OCI-LY3 (cell line): ENCODE measurements at regions not wholly inside any gene's neighbourhood (a gene's known extent, or its start where the extent isn't known, plus 50 kb on each side); places are given as distances from the start of the nearest gene placed in this dataset.

ENCODE experiments used
- H2AFZ ChIP-seq: fragments of 200-600, 300-600 bp; shearing (Covaris generic); 2 replicates; pipeline ENCODE4 v1.6.0; 2014; ENCODE audit warnings: antibody characterized with exemption, low read depth, low read length
- H3K27ac ChIP-seq: fragments of 200-600, 300-600 bp; sonication (generic); 2 replicates; pipeline ENCODE4 v1.5.1; 2014; ENCODE audit warnings: mild to moderate bottlenecking, low read length, moderate library complexity, mixed read lengths
- H3K27me3 ChIP-seq: fragments of 200-600, 300-600 bp; sonication (generic); 2 replicates; pipeline ENCODE4 v1.6.1; 2014; ENCODE audit warnings: low read depth, low read length, mixed read lengths
- H3K36me3 ChIP-seq: fragments of 200-600, 300-600 bp; sonication (generic); replicated peaks from 2 replicates; pipeline ENCODE3; 2014; ENCODE audit warnings: low read depth, low read length, mixed read lengths
- H3K4me1 ChIP-seq: fragments of 300-600, 200-600 bp; sonication (generic); 2 replicates; pipeline ENCODE4 v1.6.1; 2014; ENCODE audit warnings: low read length, mixed read lengths
- H3K4me2 ChIP-seq: fragments of 200-600, 300-600 bp; sonication (generic); 2 replicates; pipeline ENCODE4 v1.6.1; 2014; ENCODE audit warnings: low read length, mixed read lengths
- H3K4me3 ChIP-seq: fragments of 300-600, 200-600 bp; sonication (generic); 2 replicates; pipeline ENCODE4 v1.5.1; 2014; ENCODE audit warnings: antibody characterized with exemption, mild to moderate bottlenecking, low read length, moderate library complexity
- H3K79me2 ChIP-seq: fragments of 300-600, 200-600 bp; shearing (Covaris generic); 2 replicates; pipeline ENCODE4 v1.6.1; 2014; ENCODE audit warnings: mild to moderate bottlenecking, low read length, mixed read lengths
- H3K9ac ChIP-seq: fragments of 300-600, 200-600 bp; shearing (Covaris generic); 2 replicates; pipeline ENCODE4 v1.6.0; 2014; ENCODE audit warnings: mild to moderate bottlenecking, low read length, moderate library complexity
- H3K9me3 ChIP-seq: fragments of 200-600, 300-600 bp; shearing (Covaris generic); 2 replicates; pipeline ENCODE4 v1.6.1; 2014; ENCODE audit warnings: low read length, mixed read lengths; ENCODE audit not compliant: insufficient read depth
- H4K20me1 ChIP-seq: fragments of 200-600, 300-600 bp; sonication (generic); 2 replicates; pipeline ENCODE4 v1.6.1; 2016; ENCODE audit warnings: low read length, mixed read lengths; ENCODE audit not compliant: insufficient read depth
- EZH2phosphoT487 ChIP-seq: fragments of 200-600 bp; shearing (Covaris generic); IDR thresholded peaks from 2 replicates; pipeline ENCODE4 v1.6.1; 2018; ENCODE audit warnings: antibody characterized with exemption, mixed run types, low read depth
- TF ChIP-seq, protein P1 (sequence below): fragments of 200-600, 300-600 bp; sonication (generic); IDR thresholded peaks from 2 replicates; pipeline ENCODE4 v1.5.1; 2014; ENCODE audit warnings: antibody characterized with exemption, low read length, low read depth

GRCh38 chr2:171238946-171239345 is 78.3 kb upstream of the TLK1 start:
- Histone ChIP-seq H4K20me1 (no peaks in the 10 kb centered on the region), H3K4me1 (no peaks in the 10 kb centered on the region), H3K9ac (no peak overlapping the region), H3K79me2 (no peaks in the 10 kb centered on the region), H3K4me2 (no peak overlapping the region), H3K36me3 (no peaks in the 10 kb centered on the region), H3K4me3 (no peak overlapping the region), H3K27me3 (no peaks in the 10 kb centered on the region), H3K9me3 (0 out of 2 replicates have a peak, but pooled peaks cover 1% of the 10 kb centered on the region), H3K27ac (no peak overlapping the region), H2AFZ (no peak overlapping the region)
- TF ChIP-seq, protein P1, sequence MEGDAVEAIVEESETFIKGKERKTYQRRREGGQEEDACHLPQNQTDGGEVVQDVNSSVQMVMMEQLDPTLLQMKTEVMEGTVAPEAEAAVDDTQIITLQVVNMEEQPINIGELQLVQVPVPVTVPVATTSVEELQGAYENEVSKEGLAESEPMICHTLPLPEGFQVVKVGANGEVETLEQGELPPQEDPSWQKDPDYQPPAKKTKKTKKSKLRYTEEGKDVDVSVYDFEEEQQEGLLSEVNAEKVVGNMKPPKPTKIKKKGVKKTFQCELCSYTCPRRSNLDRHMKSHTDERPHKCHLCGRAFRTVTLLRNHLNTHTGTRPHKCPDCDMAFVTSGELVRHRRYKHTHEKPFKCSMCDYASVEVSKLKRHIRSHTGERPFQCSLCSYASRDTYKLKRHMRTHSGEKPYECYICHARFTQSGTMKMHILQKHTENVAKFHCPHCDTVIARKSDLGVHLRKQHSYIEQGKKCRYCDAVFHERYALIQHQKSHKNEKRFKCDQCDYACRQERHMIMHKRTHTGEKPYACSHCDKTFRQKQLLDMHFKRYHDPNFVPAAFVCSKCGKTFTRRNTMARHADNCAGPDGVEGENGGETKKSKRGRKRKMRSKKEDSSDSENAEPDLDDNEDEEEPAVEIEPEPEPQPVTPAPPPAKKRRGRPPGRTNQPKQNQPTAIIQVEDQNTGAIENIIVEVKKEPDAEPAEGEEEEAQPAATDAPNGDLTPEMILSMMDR: no peak
- TF ChIP-seq EZH2phosphoT487: no peak

DNA sequence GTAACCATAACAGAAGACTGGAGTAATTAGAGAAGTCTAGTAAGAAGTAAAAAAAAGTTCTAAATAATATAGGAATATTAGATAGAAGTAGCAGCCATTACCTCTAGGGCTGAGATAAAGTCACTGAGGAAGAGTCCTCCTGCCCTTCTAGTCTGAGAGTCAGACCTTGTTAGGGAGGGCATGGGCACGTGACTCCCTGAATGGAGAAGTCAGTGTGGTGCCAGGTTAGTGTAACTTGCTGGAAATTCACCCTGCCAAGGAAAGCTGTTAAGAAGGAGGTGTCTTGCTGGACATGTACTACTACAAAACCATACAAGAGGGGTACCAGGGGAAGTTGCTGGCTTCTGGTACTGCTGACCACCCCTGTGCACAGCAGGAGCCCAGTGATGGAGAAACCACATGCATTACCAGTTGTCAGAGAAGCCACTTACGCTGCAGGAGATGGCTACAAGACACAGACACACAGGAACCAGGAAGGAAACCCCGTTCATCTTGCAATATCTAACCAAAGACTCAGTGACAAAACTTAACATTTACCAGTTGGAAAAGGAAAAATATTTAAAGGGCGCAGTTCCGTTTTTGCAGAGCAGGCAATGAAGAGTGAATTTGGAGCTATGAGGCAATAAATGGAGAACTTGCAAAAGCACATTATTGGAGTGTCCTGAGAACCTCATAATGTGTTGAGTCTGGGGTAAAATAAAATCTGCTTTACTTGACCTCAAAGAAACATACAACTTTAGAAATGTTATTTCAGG is 77.2 kb upstream of the TLK1 start:
- Histone ChIP-seq H3K27ac (no peak overlapping the region), H3K27me3 (no peaks in the 10 kb centered on the region), H3K4me2 (no peak overlapping the region), H3K36me3 (no peaks in the 10 kb centered on the region), H3K79me2 (no peaks in the 10 kb centered on the region), H3K9ac (no peak overlapping the region), H4K20me1 (no peaks in the 10 kb centered on the region), H2AFZ (no peak overlapping the region), H3K4me3 (no peak overlapping the region), H3K4me1 (no peaks in the 10 kb centered on the region), H3K9me3 (no peaks in the 10 kb centered on the region)
- TF ChIP-seq, protein P1: no peak
- TF ChIP-seq EZH2phosphoT487: no peak

DNA sequence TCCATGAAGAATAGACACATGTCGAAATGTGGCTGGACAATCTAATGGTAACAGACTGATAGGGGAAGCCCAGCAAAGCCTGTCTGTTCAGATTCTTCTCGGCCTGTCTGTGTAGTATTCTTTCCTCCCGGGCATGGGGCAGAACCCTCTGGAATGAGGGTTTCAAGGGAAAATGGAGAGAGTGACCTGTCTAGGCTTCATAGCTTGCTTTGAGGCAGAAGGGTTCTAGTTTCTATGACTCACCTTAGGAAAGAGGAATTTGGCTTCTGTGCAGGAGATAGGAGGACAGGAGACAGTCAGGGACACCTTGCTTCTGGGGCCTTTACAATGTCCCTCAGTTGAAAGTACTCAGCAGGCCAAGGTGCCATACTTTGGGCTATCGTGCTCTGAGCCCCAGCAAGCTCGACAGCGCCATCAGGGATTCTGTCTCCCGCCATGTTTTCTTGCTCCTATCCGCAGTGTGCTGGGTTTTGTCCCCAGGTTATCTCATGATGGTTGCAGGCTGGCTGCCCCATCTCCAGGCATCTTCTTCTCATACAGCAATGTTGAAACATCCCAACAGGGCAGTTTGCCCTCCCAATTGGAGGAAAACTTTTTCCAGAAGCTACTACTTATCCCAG is 74.7 kb upstream of the TLK1 start:
- no peak for TF ChIP-seq EZH2phosphoT487
- TF ChIP-seq, protein P1: no peak
- H2AFZ ChIP-seq: no peak overlapping the region
- H3K79me2 ChIP-seq: no peaks in the 10 kb centered on the region
- no peak overlapping the region for H3K4me2 ChIP-seq
- no peaks in the 10 kb centered on the region for H3K4me1 ChIP-seq
- H3K9me3 ChIP-seq: no peaks in the 10 kb centered on the region
- no peak overlapping the region for H3K4me3 ChIP-seq
- no peaks in the 10 kb centered on the region for H4K20me1 ChIP-seq
- no peaks in the 10 kb centered on the region for H3K36me3 ChIP-seq
- H3K27ac ChIP-seq: no peak overlapping the region
- no peak overlapping the region for H3K9ac ChIP-seq
- no peaks in the 10 kb centered on the region for H3K27me3 ChIP-seq

DNA sequence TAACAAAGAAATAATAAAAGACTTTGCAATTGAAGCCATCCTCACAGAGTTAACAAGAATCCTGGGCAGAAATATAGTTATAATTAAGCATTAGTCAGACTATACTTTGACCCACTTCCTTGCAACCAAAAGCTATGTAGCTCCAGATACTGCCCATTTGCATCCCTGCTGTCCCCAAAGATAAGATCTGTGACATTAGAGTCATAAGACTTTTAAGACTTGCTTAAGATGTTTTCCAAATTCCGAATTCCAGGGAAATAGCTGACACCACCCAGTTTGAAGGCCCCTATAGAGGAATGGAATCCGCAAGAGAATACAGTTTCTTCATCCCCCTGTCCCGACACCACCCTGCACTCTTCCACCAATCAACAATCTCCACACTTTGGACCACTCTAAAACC is 69.5 kb upstream of the TLK1 start:
- H4K20me1 ChIP-seq: no peaks in the 10 kb centered on the region
- no peak overlapping the region for H3K9ac ChIP-seq
- H3K9me3 ChIP-seq: no peaks in the 10 kb centered on the region
- peaks cover 22% of the 10 kb centered on the region for H3K4me1 ChIP-seq
- H3K27me3 ChIP-seq: no peaks in the 10 kb centered on the region
- H3K27ac ChIP-seq: no peak overlapping the region
- no peak overlapping the region for H3K4me3 ChIP-seq
- no peaks in the 10 kb centered on the region for H3K36me3 ChIP-seq
- no peaks in the 10 kb centered on the region for H3K79me2 ChIP-seq
- TF ChIP-seq, protein P1: no peak
- TF ChIP-seq EZH2phosphoT487: no peak
- H2AFZ ChIP-seq: no peak overlapping the region
- no peak overlapping the region for H3K4me2 ChIP-seq
